Natural killer cell (primary cell): ENCODE measurements at regions not wholly inside any gene's neighbourhood (a gene's known extent, or its start where the extent isn't known, plus 50 kb on each side); places are given as distances from the start of the nearest gene placed in this dataset.

Source experiments
- ATAC-seq, 3 donors: fragments of 150-1000 bp in 2 of 3; fragments of 200-7000 bp in 1 of 3; cut with Tn5 transposase; 1 replicate in 1 of 3; 2 replicates in 2 of 3; pipeline ENCODE4 v1.10.0; 2021; ENCODE audit warnings: mild to moderate bottlenecking in 2 of 3, moderate library complexity in 2 of 3
- DNase-seq, 2 donors: peaks; one replicate each; pipeline versions ENCODE4 v3.0.0 to v3.0.0-alpha.2; 2013 to 2021; ENCODE audit warnings: mixed read lengths in 1 of 2
- H3K27ac ChIP-seq: one replicate; pipeline ENCODE4 v1.5.1; 2013; ENCODE audit warnings: mild to moderate bottlenecking, low read length
- H3K27me3 ChIP-seq: one replicate; pipeline ENCODE4 v1.6.1; 2013; ENCODE audit warnings: low read length; ENCODE audit not compliant: control insufficient read depth, insufficient read depth
- H3K36me3 ChIP-seq: one replicate; pipeline ENCODE4 v1.6.1; 2013; ENCODE audit warnings: low read length; ENCODE audit not compliant: control insufficient read depth, insufficient read depth
- H3K4me1 ChIP-seq: one replicate; pipeline ENCODE4 v1.6.1; 2013; ENCODE audit warnings: low read length; ENCODE audit not compliant: control insufficient read depth, insufficient read depth
- H3K4me3 ChIP-seq: one replicate; pipeline ENCODE4 v1.5.1; 2013; ENCODE audit warnings: low read length
- H3K9me3 ChIP-seq: one replicate; pipeline ENCODE4 v1.6.1; 2013; ENCODE audit warnings: low read length; ENCODE audit not compliant: control insufficient read depth, insufficient read depth
- H3K27ac Mint-ChIP-seq, 2 donors: one replicate each; pipeline ENCODE4 v1.8.0; 2022; ENCODE audit warnings: mild to moderate bottlenecking in 2 of 2, mixed read lengths in 2 of 2, moderate library complexity in 1 of 2
- H3K27me3 Mint-ChIP-seq, 2 donors: one replicate each; pipeline ENCODE4 v1.8.0; 2022; ENCODE audit warnings: low read depth in 2 of 2, mixed read lengths in 2 of 2
- H3K36me3 Mint-ChIP-seq: one replicate; pipeline ENCODE4 v1.8.0; 2022; ENCODE audit warnings: mixed read lengths
- H3K4me1 Mint-ChIP-seq, 2 donors: one replicate each; pipeline ENCODE4 v1.8.0; 2022; ENCODE audit warnings: mixed read lengths in 2 of 2
- H3K4me3 Mint-ChIP-seq: one replicate; pipeline ENCODE4 v1.8.0; 2022; ENCODE audit warnings: mild to moderate bottlenecking, moderate library complexity, mixed read lengths
- H3K9me3 Mint-ChIP-seq, 2 donors: one replicate each; pipeline ENCODE4 v1.8.0; 2022; ENCODE audit warnings: mixed read lengths in 2 of 2
- CTCF ChIP-seq: fragments of 200-600 bp; IDR thresholded peaks from one replicate; pipeline ENCODE4 v1.8.0; 2022; ENCODE audit warnings: antibody characterized with exemption
- WGBS: methylation state at CpG from one replicate; pipeline ENCODE4 v1.1.7; 2013; ENCODE audit warnings: missing lambda C conversion rate; ENCODE audit not compliant: insufficient coverage; 5-methylcytosine and 5-hydroxymethylcytosine counted together
- intact Hi-C: fragments of 100-400 bp; cut with micrococcal nuclease; formaldehyde crosslinking; loops from one replicate; pipeline ENCODE4 v1.14.2; 2022

GRCh38 chr10:16352146-16352545, 84.7 kb upstream of the PTER start:
- ATAC-seq (no peak), DNase-seq (no peak)
- Histone ChIP-seq H3K4me3 (no peak overlapping the region), H3K27me3 (no peaks in the 10 kb centered on the region), H3K4me1 (no peaks in the 10 kb centered on the region), H3K27ac (no peak overlapping the region), H3K9me3 (no peaks in the 10 kb centered on the region), H3K36me3 (no peaks in the 10 kb centered on the region)
- Mint-ChIP-seq H3K4me3 (no peak overlapping the region), H3K36me3 (no peaks in the 10 kb centered on the region), H3K9me3 (no peaks in the 10 kb centered on the region), H3K27ac (no peak overlapping the region), H3K4me1 (no peaks in the 10 kb centered on the region), H3K27me3 (peaks cover 0 to 5% of the 10 kb centered on the region in 2 donors)
- WGBS = 89% methylated on average over 3 of the region's 5 CpGs
- intact Hi-C loops = no loop called here
- TF ChIP-seq CTCF = no peak

GRCh38 chr10:16360001-16360400, 76.8 kb upstream of the PTER start:
- H3K4me3 ChIP-seq = no peak overlapping the region
- H3K27ac Mint-ChIP-seq = no peak overlapping the region
- H3K36me3 Mint-ChIP-seq = no peaks in the 10 kb centered on the region
- H3K4me3 Mint-ChIP-seq = no peak overlapping the region
- H3K9me3 ChIP-seq = no peaks in the 10 kb centered on the region
- H3K27me3 Mint-ChIP-seq = peaks cover 6 to 19% of the 10 kb centered on the region in 2 donors
- no peak for TF ChIP-seq CTCF
- H3K27me3 ChIP-seq = no peaks in the 10 kb centered on the region
- no peaks in the 10 kb centered on the region for H3K36me3 ChIP-seq
- no peaks in the 10 kb centered on the region for H3K4me1 ChIP-seq
- DNase-seq (no peak), ATAC-seq (no peak)
- no peaks in the 10 kb centered on the region for H3K4me1 Mint-ChIP-seq
- WGBS = 88% methylated on average over 3 of the region's 3 CpGs
- no peak overlapping the region for H3K27ac ChIP-seq
- no peaks in the 10 kb centered on the region for H3K9me3 Mint-ChIP-seq
- intact Hi-C loops = no loop called here

- Histone ChIP-seq H3K27ac (no peak overlapping the region), H3K4me1 (no peaks in the 10 kb centered on the region), H3K4me3 (no peak overlapping the region), H3K36me3 (no peaks in the 10 kb centered on the region), H3K27me3 (no peaks in the 10 kb centered on the region), H3K9me3 (no peaks in the 10 kb centered on the region)
- TF ChIP-seq CTCF = no peak
- Mint-ChIP-seq H3K4me3 (no peak overlapping the region), H3K27me3 (peaks cover 6 to 19% of the 10 kb centered on the region in 2 donors), H3K4me1 (no peaks in the 10 kb centered on the region), H3K27ac (no peak overlapping the region), H3K9me3 (no peaks in the 10 kb centered on the region), H3K36me3 (no peaks in the 10 kb centered on the region)
- intact Hi-C loops = no loop called here
- ATAC-seq = no peak
- no peak for DNase-seq
These were observed 76.4 kb upstream of the PTER start for GRCh38 chr10:16360425-16360824.

- ATAC-seq = no peak
- intact Hi-C loops = no loop called here
- Mint-ChIP-seq H3K36me3 (no peaks in the 10 kb centered on the region), H3K27me3 (peaks cover 6 to 19% of the 10 kb centered on the region in 2 donors), H3K9me3 (no peaks in the 10 kb centered on the region), H3K4me3 (no peak overlapping the region), H3K27ac (no peak overlapping the region), H3K4me1 (no peaks in the 10 kb centered on the region)
- Histone ChIP-seq H3K4me3 (no peak overlapping the region), H3K27ac (no peak overlapping the region), H3K4me1 (no peaks in the 10 kb centered on the region), H3K27me3 (no peaks in the 10 kb centered on the region), H3K9me3 (no peaks in the 10 kb centered on the region), H3K36me3 (no peaks in the 10 kb centered on the region)
- WGBS = 89% methylated on average over 3 of the region's 3 CpGs
- TF ChIP-seq CTCF = no peak
- DNase-seq = no peak
These were observed 75.7 kb upstream of the PTER start for GRCh38 chr10:16361086-16361485.
